ENCODE measurements at regions not wholly inside any gene's neighbourhood (a gene's known extent, or its start where the extent isn't known, plus 50 kb on each side); places are given as distances from the start of the nearest gene placed in this dataset.

DNA sequence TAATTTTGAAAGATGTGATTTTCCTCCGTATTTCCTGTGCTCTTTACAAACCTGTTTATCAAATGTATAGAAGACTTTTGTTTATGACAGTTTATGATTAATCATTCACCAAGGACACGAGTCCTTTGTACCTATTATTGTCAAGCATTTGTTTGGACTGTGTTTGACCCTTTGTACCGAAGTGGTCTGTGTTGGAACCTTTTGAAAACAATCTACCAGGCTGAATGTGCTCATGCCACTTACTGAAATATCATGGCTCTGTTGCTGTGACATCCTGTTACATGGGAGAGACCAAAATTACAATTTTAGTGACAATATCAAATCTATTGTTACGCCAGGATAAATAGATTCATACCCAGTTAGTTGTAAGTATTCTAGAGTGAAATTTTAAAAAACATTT lies 193.6 kb downstream of the IRS2 start:
- ATAC-seq = no peak
- TF ChIP-seq GLIS3 (CRISPR knock-in tag; IDR thresholded peaks at IDR 0.05) = no peak
- no peak for TF ChIP-seq TOX (CRISPR knock-in tag; IDR thresholded peaks at IDR 0.05; ENCODE audit: borderline replicate concordance)
- TF ChIP-seq ZNF8 (CRISPR knock-in tag; IDR thresholded peaks at IDR 0.05) = no peak
- TF ChIP-seq BACH2 (CRISPR knock-in tag; IDR thresholded peaks at IDR 0.05; ENCODE audit: borderline replicate concordance) = no peak
- TF ChIP-seq, protein P1, sequence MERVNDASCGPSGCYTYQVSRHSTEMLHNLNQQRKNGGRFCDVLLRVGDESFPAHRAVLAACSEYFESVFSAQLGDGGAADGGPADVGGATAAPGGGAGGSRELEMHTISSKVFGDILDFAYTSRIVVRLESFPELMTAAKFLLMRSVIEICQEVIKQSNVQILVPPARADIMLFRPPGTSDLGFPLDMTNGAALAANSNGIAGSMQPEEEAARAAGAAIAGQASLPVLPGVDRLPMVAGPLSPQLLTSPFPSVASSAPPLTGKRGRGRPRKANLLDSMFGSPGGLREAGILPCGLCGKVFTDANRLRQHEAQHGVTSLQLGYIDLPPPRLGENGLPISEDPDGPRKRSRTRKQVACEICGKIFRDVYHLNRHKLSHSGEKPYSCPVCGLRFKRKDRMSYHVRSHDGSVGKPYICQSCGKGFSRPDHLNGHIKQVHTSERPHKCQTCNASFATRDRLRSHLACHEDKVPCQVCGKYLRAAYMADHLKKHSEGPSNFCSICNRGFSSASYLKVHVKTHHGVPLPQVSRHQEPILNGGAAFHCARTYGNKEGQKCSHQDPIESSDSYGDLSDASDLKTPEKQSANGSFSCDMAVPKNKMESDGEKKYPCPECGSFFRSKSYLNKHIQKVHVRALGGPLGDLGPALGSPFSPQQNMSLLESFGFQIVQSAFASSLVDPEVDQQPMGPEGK (CRISPR knock-in tag; IDR thresholded peaks at IDR 0.05; ENCODE audit: borderline replicate concordance) = no peak
- no peak for TF ChIP-seq ESRRG (CRISPR knock-in tag; IDR thresholded peaks at IDR 0.05)
- TF ChIP-seq, protein P2, sequence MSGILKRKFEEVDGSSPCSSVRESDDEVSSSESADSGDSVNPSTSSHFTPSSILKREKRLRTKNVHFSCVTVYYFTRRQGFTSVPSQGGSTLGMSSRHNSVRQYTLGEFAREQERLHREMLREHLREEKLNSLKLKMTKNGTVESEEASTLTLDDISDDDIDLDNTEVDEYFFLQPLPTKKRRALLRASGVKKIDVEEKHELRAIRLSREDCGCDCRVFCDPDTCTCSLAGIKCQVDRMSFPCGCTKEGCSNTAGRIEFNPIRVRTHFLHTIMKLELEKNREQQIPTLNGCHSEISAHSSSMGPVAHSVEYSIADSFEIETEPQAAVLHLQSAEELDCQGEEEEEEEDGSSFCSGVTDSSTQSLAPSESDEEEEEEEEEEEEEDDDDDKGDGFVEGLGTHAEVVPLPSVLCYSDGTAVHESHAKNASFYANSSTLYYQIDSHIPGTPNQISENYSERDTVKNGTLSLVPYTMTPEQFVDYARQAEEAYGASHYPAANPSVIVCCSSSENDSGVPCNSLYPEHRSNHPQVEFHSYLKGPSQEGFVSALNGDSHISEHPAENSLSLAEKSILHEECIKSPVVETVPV (CRISPR knock-in tag; IDR thresholded peaks at IDR 0.05) = no peak
- no peak for TF ChIP-seq ZFP30 (CRISPR knock-in tag; IDR thresholded peaks at IDR 0.05)
- TF ChIP-seq TCF4 (CRISPR knock-in tag; IDR thresholded peaks at IDR 0.05; ENCODE audit: borderline replicate concordance) = no peak
- TF ChIP-seq OSR1 (CRISPR knock-in tag; IDR thresholded peaks at IDR 0.05) = no peak
- TF ChIP-seq ZFP3 (CRISPR knock-in tag; IDR thresholded peaks at IDR 0.05) = no peak
- no peak for TF ChIP-seq PPARA (CRISPR knock-in tag; IDR thresholded peaks at IDR 0.05; ENCODE audit: borderline replicate concordance)
- TF ChIP-seq, protein P3, sequence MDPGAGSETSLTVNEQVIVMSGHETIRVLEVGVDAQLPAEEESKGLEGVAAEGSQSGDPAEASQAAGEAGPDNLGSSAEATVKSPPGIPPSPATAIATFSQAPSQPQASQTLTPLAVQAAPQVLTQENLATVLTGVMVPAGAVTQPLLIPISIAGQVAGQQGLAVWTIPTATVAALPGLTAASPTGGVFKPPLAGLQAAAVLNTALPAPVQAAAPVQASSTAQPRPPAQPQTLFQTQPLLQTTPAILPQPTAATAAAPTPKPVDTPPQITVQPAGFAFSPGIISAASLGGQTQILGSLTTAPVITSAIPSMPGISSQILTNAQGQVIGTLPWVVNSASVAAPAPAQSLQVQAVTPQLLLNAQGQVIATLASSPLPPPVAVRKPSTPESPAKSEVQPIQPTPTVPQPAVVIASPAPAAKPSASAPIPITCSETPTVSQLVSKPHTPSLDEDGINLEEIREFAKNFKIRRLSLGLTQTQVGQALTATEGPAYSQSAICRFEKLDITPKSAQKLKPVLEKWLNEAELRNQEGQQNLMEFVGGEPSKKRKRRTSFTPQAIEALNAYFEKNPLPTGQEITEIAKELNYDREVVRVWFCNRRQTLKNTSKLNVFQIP (CRISPR knock-in tag; IDR thresholded peaks at IDR 0.05; ENCODE audit: borderline replicate concordance, low read depth) = no peak

DNA sequence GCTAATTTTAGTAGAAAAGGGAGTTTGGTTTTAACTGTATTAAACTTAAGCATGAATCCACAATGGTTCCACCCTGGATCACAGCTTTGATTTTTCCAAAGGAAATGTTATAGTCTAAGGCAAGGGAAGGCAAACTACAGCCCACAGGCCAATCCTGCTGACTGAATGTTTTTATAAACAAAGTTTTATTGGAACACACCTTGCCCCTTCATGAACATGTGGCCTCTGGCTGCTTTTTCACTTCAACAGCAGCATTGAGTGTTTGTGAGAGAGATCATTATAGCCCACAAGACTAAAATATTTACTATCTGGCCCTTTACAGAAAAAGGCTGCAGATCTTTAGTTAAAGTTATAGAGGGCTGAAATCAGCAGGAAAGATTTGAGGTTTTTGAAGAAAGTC lies 198.7 kb downstream of the IRS2 start:
- TF ChIP-seq GLIS3 (CRISPR knock-in tag; IDR thresholded peaks at IDR 0.05) (no peak), TCF4 (CRISPR knock-in tag; IDR thresholded peaks at IDR 0.05; ENCODE audit: borderline replicate concordance) (no peak), ZNF8 (CRISPR knock-in tag; IDR thresholded peaks at IDR 0.05) (no peak), TOX (CRISPR knock-in tag; IDR thresholded peaks at IDR 0.05; ENCODE audit: borderline replicate concordance) (no peak), BACH2 (CRISPR knock-in tag; IDR thresholded peaks at IDR 0.05; ENCODE audit: borderline replicate concordance) (no peak), ESRRG (CRISPR knock-in tag; IDR thresholded peaks at IDR 0.05) (no peak), CSDC2 (CRISPR knock-in tag; IDR thresholded peaks at IDR 0.05) (no peak), ZNF70 (CRISPR knock-in tag; IDR thresholded peaks at IDR 0.05) (no peak), ISL1 (CRISPR knock-in tag; IDR thresholded peaks at IDR 0.05) (no peak), ARNTL (CRISPR knock-in tag; IDR thresholded peaks at IDR 0.05; ENCODE audit: borderline replicate concordance, low read depth) (no peak), ZNF565 (CRISPR knock-in tag; conservative IDR thresholded peaks at IDR 0.05; ENCODE audit: low read depth) (no peak), SNAI2 (CRISPR knock-in tag; IDR thresholded peaks at IDR 0.05) (no peak), ZFP30 (CRISPR knock-in tag; IDR thresholded peaks at IDR 0.05) (no peak)
- TF ChIP-seq, protein P2 (CRISPR knock-in tag; IDR thresholded peaks at IDR 0.05) = no peak
- no peak for ATAC-seq

DNA sequence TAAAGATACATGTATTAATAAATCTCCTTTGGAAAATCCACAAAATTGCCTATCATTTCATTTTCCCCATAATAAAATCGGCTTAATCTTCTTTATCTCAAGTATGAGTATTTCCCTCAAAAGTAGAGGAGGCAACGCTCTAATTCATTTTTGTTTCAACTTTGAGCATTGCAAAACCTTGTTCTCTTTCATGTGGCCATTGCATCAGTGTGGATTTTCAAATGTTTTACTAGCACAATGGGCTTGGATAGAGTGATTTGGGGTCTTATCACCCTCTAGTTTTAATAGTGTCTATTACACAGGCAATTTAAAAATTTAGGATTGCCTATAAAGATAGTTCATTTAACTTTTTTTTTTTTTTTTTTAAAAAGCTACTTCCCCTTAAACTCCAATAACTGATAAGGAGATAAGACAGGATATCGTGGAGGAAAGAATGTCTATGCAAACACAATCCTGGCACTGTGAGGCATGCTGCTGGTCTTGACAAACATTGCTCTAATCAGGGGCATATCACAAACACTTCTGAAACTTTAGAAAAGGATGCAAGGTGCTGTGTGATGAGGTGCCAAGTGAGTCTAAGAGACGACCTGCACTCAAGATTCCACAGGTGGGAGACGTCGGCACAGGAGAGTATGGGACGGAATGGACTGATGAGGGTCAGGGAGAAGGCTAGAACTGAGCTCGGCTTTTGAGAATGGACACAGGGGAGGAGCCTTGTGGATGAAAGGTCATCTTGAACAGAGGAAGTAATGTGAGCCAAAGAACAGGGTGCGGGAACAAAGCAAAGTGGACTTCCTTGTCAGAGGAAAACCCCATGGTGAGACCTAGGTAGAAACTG lies 199.7 kb downstream of the IRS2 start:
- no peak for ATAC-seq
- TF ChIP-seq, protein P4, sequence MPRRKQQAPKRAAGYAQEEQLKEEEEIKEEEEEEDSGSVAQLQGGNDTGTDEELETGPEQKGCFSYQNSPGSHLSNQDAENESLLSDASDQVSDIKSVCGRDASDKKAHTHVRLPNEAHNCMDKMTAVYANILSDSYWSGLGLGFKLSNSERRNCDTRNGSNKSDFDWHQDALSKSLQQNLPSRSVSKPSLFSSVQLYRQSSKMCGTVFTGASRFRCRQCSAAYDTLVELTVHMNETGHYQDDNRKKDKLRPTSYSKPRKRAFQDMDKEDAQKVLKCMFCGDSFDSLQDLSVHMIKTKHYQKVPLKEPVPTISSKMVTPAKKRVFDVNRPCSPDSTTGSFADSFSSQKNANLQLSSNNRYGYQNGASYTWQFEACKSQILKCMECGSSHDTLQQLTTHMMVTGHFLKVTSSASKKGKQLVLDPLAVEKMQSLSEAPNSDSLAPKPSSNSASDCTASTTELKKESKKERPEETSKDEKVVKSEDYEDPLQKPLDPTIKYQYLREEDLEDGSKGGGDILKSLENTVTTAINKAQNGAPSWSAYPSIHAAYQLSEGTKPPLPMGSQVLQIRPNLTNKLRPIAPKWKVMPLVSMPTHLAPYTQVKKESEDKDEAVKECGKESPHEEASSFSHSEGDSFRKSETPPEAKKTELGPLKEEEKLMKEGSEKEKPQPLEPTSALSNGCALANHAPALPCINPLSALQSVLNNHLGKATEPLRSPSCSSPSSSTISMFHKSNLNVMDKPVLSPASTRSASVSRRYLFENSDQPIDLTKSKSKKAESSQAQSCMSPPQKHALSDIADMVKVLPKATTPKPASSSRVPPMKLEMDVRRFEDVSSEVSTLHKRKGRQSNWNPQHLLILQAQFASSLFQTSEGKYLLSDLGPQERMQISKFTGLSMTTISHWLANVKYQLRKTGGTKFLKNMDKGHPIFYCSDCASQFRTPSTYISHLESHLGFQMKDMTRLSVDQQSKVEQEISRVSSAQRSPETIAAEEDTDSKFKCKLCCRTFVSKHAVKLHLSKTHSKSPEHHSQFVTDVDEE (CRISPR knock-in tag; IDR thresholded peaks at IDR 0.05) = no peak
- TF ChIP-seq, protein P5, sequence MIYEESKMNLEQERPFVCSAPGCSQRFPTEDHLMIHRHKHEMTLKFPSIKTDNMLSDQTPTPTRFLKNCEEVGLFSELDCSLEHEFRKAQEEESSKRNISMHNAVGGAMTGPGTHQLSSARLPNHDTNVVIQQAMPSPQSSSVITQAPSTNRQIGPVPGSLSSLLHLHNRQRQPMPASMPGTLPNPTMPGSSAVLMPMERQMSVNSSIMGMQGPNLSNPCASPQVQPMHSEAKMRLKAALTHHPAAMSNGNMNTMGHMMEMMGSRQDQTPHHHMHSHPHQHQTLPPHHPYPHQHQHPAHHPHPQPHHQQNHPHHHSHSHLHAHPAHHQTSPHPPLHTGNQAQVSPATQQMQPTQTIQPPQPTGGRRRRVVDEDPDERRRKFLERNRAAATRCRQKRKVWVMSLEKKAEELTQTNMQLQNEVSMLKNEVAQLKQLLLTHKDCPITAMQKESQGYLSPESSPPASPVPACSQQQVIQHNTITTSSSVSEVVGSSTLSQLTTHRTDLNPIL (CRISPR knock-in tag; IDR thresholded peaks at IDR 0.05; ENCODE audit: low read depth) = no peak
- no peak for TF ChIP-seq GLIS3 (CRISPR knock-in tag; IDR thresholded peaks at IDR 0.05)
- TF ChIP-seq ESRRG (CRISPR knock-in tag; IDR thresholded peaks at IDR 0.05) = no peak
- TF ChIP-seq, protein P3 (CRISPR knock-in tag; IDR thresholded peaks at IDR 0.05; ENCODE audit: borderline replicate concordance, low read depth) = no peak
- TF ChIP-seq RARB (CRISPR knock-in tag; IDR thresholded peaks at IDR 0.05) = no peak
- TF ChIP-seq OSR1 (CRISPR knock-in tag; IDR thresholded peaks at IDR 0.05) = no peak
- no peak for TF ChIP-seq PPARA (CRISPR knock-in tag; IDR thresholded peaks at IDR 0.05; ENCODE audit: borderline replicate concordance)
- TF ChIP-seq, protein P2 (CRISPR knock-in tag; IDR thresholded peaks at IDR 0.05) = no peak
